HL-60 (cell line): ENCODE measurements at regions not wholly inside any gene's neighbourhood (a gene's known extent, or its start where the extent isn't known, plus 50 kb on each side); places are given as distances from the start of the nearest gene placed in this dataset.

Source experiments
- DNase-seq, 2 experiments: peaks; one replicate each; pipeline ENCODE4 v3.0.0-alpha.2; 2010 to 2020; ENCODE audit warnings: low read depth in 1 of 2, low spot score in 1 of 2
- H3K27ac ChIP-seq: fragments of 250-450 bp; sonication (Bioruptor Pico); replicated peaks from 2 replicates; pipeline ENCODE4 v1.5.1; 2020; ENCODE audit warnings: mild to moderate bottlenecking, moderate library complexity
- H3K27me3 ChIP-seq: fragments of 250-450 bp; sonication (Bioruptor Pico); 2 replicates; pipeline ENCODE4 v1.5.1; 2021; ENCODE audit warnings: mild to moderate bottlenecking, moderate library complexity; ENCODE audit not compliant: insufficient read depth, poor library complexity, severe bottlenecking
- H3K4me3 ChIP-seq: replicated peaks from 2 replicates; pipeline ENCODE4 v1.5.1; 2011; ENCODE audit warnings: mild to moderate bottlenecking, control low read depth, low read length; ENCODE audit not compliant: insufficient read depth
- CTCF ChIP-seq: IDR thresholded peaks from one replicate; pipeline ENCODE4 v1.5.1; 2011; ENCODE audit warnings: low read length, control low read depth, inconsistent platforms; ENCODE audit not compliant: insufficient read depth
- GABPA ChIP-seq: IDR thresholded peaks from 2 replicates; pipeline ENCODE4 v1.6.1; 2012; ENCODE audit warnings: low read depth
- POLR2AphosphoS5 ChIP-seq: IDR thresholded peaks from 2 replicates; pipeline ENCODE4 v1.6.1; 2012; ENCODE audit warnings: low read depth
- REST ChIP-seq: IDR thresholded peaks from 2 replicates; pipeline ENCODE4 v1.6.1; 2012; ENCODE audit warnings: low read depth; ENCODE audit not compliant: insufficient replicate concordance
- SPI1 ChIP-seq: IDR thresholded peaks from 2 replicates; pipeline ENCODE4 v1.6.1; 2012; ENCODE audit warnings: low read depth, mild to moderate bottlenecking, borderline replicate concordance

- H3K27me3 ChIP-seq, result no peaks in the 10 kb centered on the region
- H3K27ac ChIP-seq, result no peak overlapping the region
- DNase-seq, result no peak
- no peak overlapping the region for H3K4me3 ChIP-seq
- TF ChIP-seq REST, result no peak
- TF ChIP-seq POLR2AphosphoS5, result no peak
- TF ChIP-seq SPI1, result no peak
- TF ChIP-seq GABPA, result no peak
- no peak for TF ChIP-seq CTCF
Measured at GRCh38 chr5:15420201-15420600, 79.8 kb upstream of the FBXL7 start.

GRCh38 chr5:15417156-15417555, 82.8 kb upstream of the FBXL7 start:
- H3K4me3 ChIP-seq, result no peak overlapping the region
- no peak for DNase-seq

GRCh38 chr5:15406478-15406877, 93.5 kb upstream of the FBXL7 start:
- H3K27ac ChIP-seq, result no peak overlapping the region
- no peaks in the 10 kb centered on the region for H3K27me3 ChIP-seq
- TF ChIP-seq GABPA (no peak), SPI1 (no peak), POLR2AphosphoS5 (no peak), CTCF (no peak), REST (no peak)
- H3K4me3 ChIP-seq, result no peak overlapping the region
- DNase-seq, result no peak

More at GRCh38 chr5:15417156-15417555, 82.8 kb upstream of the FBXL7 start:
- Histone ChIP-seq H3K27ac (no peak overlapping the region), H3K27me3 (no peaks in the 10 kb centered on the region)
- TF ChIP-seq SPI1, result no peak
- no peak for TF ChIP-seq REST
- TF ChIP-seq CTCF, result no peak
- no peak for TF ChIP-seq POLR2AphosphoS5
